ENCODE measurements at regions not wholly inside any gene's neighbourhood (a gene's known extent, or its start where the extent isn't known, plus 50 kb on each side); places are given as distances from the start of the nearest gene placed in this dataset.

DNA sequence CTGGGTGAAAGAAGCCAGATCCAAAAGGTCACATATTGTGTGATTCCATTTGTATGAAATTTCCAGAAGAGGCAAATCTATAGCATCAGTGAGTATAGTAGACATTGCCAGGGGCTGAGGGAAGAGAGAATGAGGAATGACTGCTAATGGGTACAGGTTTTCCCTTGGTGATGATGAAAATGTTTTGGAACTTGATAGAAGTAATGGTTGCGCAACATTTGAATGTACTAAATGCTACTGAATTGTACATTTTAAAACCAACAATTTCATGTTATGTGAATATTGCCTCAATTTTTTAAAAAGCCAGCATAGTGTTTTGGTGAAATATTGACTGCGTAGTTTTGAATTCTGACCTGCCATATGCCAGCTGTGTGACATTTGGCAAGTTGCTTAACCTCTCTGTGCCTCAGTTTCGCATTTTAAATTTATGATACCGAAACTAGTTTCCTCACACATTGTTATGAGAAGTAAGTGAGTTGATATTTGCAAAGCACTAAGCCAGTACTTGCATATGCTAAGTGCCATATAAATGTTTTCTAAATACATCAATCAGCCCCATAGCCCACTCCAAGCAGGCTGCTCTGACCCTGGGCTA, 75.4 kb upstream of the TMEM45B start:
- TF ChIP-seq CTCF (IDR thresholded peaks at IDR 0.05 in 2 of 3, conservative IDR thresholded peaks at IDR 0.05 in 1 of 3; ENCODE audit: borderline replicate concordance in 1 of 3, insufficient read depth in 1 of 3, low read depth in 2 of 3, low read length in 2 of 3) (no peak), ZNF274 (IDR thresholded peaks at IDR 0.05; ENCODE audit: low read depth, low read length) (no peak), REST (IDR thresholded peaks at IDR 0.05; ENCODE audit: low read depth) (no peak), POLR2A (IDR thresholded peaks at IDR 0.05; ENCODE audit: borderline replicate concordance, extremely low read depth, insufficient read depth, insufficient read length) (no peak), EZH2 (IDR thresholded peaks at IDR 0.05) (no peak), POLR2AphosphoS5 (IDR thresholded peaks at IDR 0.05; ENCODE audit: low read depth, low read length) (no peak), TCF7L2 (IDR thresholded peaks at IDR 0.05; ENCODE audit: borderline replicate concordance, extremely low read depth, insufficient read depth, insufficient read length) (no peak), EGR1 (IDR thresholded peaks at IDR 0.05; ENCODE audit: low read depth) (no peak)

Measured in HCT116 (cell line).